GM12891 (cell line): ENCODE measurements at regions not wholly inside any gene's neighbourhood (a gene's known extent, or its start where the extent isn't known, plus 50 kb on each side); places are given as distances from the start of the nearest gene placed in this dataset.

ENCODE experiments used
- DNase-seq: peaks from one replicate; pipeline ENCODE4 v3.0.0; 2011; ENCODE audit warnings: low spot score; ENCODE audit not compliant: insufficient read length
- FAIRE-seq: peaks from 2 replicates; lab custom pipeline; 2011; peaks lifted over from hg19 to GRCh38; lab: Jason Lieb, UNC
- PAX5 ChIP-seq: IDR thresholded peaks from 2 replicates; pipeline ENCODE4 v1.6.1; 2011; ENCODE audit warnings: low read length, moderate library complexity, mild to moderate bottlenecking; ENCODE audit not compliant: insufficient read depth, severe bottlenecking
- POLR2A ChIP-seq: IDR thresholded peaks from 2 replicates; pipeline ENCODE4 v1.6.1; 2011; ENCODE audit warnings: low read depth, low read length, control low read depth
- POLR2AphosphoS5 ChIP-seq: IDR thresholded peaks from 2 replicates; pipeline ENCODE4 v1.6.1; 2011; ENCODE audit warnings: low read depth, low read length, control low read depth
- POU2F2 ChIP-seq: IDR thresholded peaks from 2 replicates; pipeline ENCODE4 v1.6.1; 2011; ENCODE audit warnings: low read depth, mild to moderate bottlenecking, control low read depth, low read length, moderate library complexity
- SPI1 ChIP-seq: IDR thresholded peaks from 2 replicates; pipeline ENCODE4 v1.6.1; 2011; ENCODE audit warnings: low read depth, low read length, control low read depth
- TAF1 ChIP-seq: IDR thresholded peaks from 2 replicates; pipeline ENCODE4 v1.6.1; 2011; ENCODE audit warnings: low read depth, low read length, control low read depth

- DNase-seq (no peak), FAIRE-seq (no peak)
- TF ChIP-seq PAX5 (no peak), SPI1 (no peak), POLR2AphosphoS5 (no peak), POLR2A (no peak), TAF1 (no peak), POU2F2 (no peak)
Measured at GRCh38 chr15:93202405-93202804, 113.4 kb upstream of the RGMA start.

- DNase-seq (no peak), FAIRE-seq (no peak)
- TF ChIP-seq PAX5 (no peak), TAF1 (no peak), SPI1 (no peak), POLR2A (no peak), POLR2AphosphoS5 (no peak), POU2F2 (no peak)
Measured at GRCh38 chr15:93201940-93202339, 112.9 kb upstream of the RGMA start.

GRCh38 chr15:93200837-93201226 lies 111.8 kb upstream of the RGMA start:
- no peak for TF ChIP-seq POLR2AphosphoS5
- TF ChIP-seq SPI1: no peak
- TF ChIP-seq POU2F2: no peak
- DNase-seq (no peak), FAIRE-seq (no peak)

- DNase-seq: no peak
- no peak for FAIRE-seq
- TF ChIP-seq POLR2A: no peak
- no peak for TF ChIP-seq SPI1
- no peak for TF ChIP-seq POLR2AphosphoS5
- TF ChIP-seq TAF1: no peak
- TF ChIP-seq PAX5: no peak
- TF ChIP-seq POU2F2: no peak
Measured at GRCh38 chr15:93200081-93200836, 111.2 kb upstream of the RGMA start.

GRCh38 chr15:93196135-93196670 lies 107.2 kb upstream of the RGMA start:
- no peak for FAIRE-seq
- TF ChIP-seq SPI1 (no peak), PAX5 (no peak), POU2F2 (no peak), TAF1 (no peak), POLR2AphosphoS5 (no peak), POLR2A (no peak)

GRCh38 chr15:93195109-93195508 lies 106.1 kb upstream of the RGMA start:
- FAIRE-seq (no peak), DNase-seq (no peak)
- TF ChIP-seq TAF1 (no peak), POLR2AphosphoS5 (no peak), PAX5 (no peak), POLR2A (no peak), POU2F2 (no peak), SPI1 (no peak)

More at GRCh38 chr15:93196135-93196670, 107.2 kb upstream of the RGMA start:
- DNase-seq: no peak

GRCh38 chr15:93190238-93190637 lies 101.2 kb upstream of the RGMA start:
- FAIRE-seq (no peak), DNase-seq (no peak)
- no peak for TF ChIP-seq POLR2AphosphoS5
- TF ChIP-seq POLR2A: no peak
- no peak for TF ChIP-seq TAF1
- TF ChIP-seq PAX5: no peak
- no peak for TF ChIP-seq SPI1
- TF ChIP-seq POU2F2: no peak

GRCh38 chr15:93189561-93189960 lies 100.5 kb upstream of the RGMA start:
- FAIRE-seq (no peak), DNase-seq (no peak)
- TF ChIP-seq POLR2A (no peak), TAF1 (no peak), PAX5 (no peak), POU2F2 (no peak), POLR2AphosphoS5 (no peak), SPI1 (no peak)

- FAIRE-seq (no peak), DNase-seq (no peak)
Measured at GRCh38 chr15:93188236-93188635, 99.2 kb upstream of the RGMA start.

GRCh38 chr15:93185796-93186195 lies 96.8 kb upstream of the RGMA start:
- TF ChIP-seq TAF1: no peak
- no peak for TF ChIP-seq SPI1
- FAIRE-seq (no peak), DNase-seq (no peak)

More at GRCh38 chr15:93188236-93188635, 99.2 kb upstream of the RGMA start:
- no peak for TF ChIP-seq PAX5
- no peak for TF ChIP-seq POU2F2
- no peak for TF ChIP-seq POLR2AphosphoS5
